Parathyroid adenoma (tissue), 2 donors: ENCODE measurements at regions not wholly inside any gene's neighbourhood (a gene's known extent, or its start where the extent isn't known, plus 50 kb on each side); places are given as distances from the start of the nearest gene placed in this dataset.

Experiments used
- H2AFZ ChIP-seq: fragments of 300-600 bp; sonication (generic); one replicate; pipeline ENCODE4 v1.7.0; 2017; ENCODE audit warnings: antibody characterized with exemption, mild to moderate bottlenecking
- H3K27ac ChIP-seq: fragments of 300-600 bp; sonication (generic); one replicate; pipeline ENCODE4 v1.7.0; 2017
- H3K27me3 ChIP-seq: fragments of 300-600 bp; sonication (generic); one replicate; pipeline ENCODE4 v1.7.0; 2017; ENCODE audit warnings: low read length; ENCODE audit not compliant: control insufficient read depth, insufficient read depth
- H3K36me3 ChIP-seq: fragments of 300-600 bp; sonication (generic); one replicate; pipeline ENCODE4 v1.7.0; 2017; ENCODE audit warnings: low read length; ENCODE audit not compliant: control insufficient read depth, insufficient read depth
- H3K4me1 ChIP-seq: fragments of 300-600 bp; sonication (generic); one replicate; pipeline ENCODE4 v1.7.0; 2017; ENCODE audit warnings: control low read depth
- H3K4me2 ChIP-seq: fragments of 300-600 bp; sonication (generic); one replicate; pipeline ENCODE4 v1.7.0; 2017; ENCODE audit warnings: low read length
- H3K4me3 ChIP-seq: fragments of 300-600 bp; sonication (generic); one replicate; pipeline ENCODE4 v1.7.0; 2017; ENCODE audit warnings: low read depth, low read length
- H3K79me2 ChIP-seq: fragments of 300-600 bp; sonication (generic); one replicate; pipeline ENCODE4 v1.7.0; 2017; ENCODE audit warnings: control low read depth
- H3K9ac ChIP-seq: fragments of 300-600 bp; sonication (generic); one replicate; pipeline ENCODE4 v1.7.0; 2017; ENCODE audit warnings: mild to moderate bottlenecking
- H3K9me3 ChIP-seq: fragments of 300-600 bp; sonication (generic); one replicate; pipeline ENCODE4 v1.7.0; 2017; ENCODE audit warnings: low read length; ENCODE audit not compliant: control insufficient read depth
- TF ChIP-seq, protein P1 (sequence below): fragments of 300-600 bp; sonication (generic); IDR thresholded peaks from one replicate; pipeline ENCODE4 v1.7.0; 2017; ENCODE audit warnings: antibody characterized with exemption, mild to moderate bottlenecking
- donor health status: primary hyperparathyroidism.

- Histone ChIP-seq H3K27ac (no peak overlapping the region), H3K36me3 (no peaks in the 10 kb centered on the region), H3K9ac (no peak overlapping the region), H3K79me2 (no peaks in the 10 kb centered on the region), H3K4me1 (no peaks in the 10 kb centered on the region), H3K27me3 (no peaks in the 10 kb centered on the region), H2AFZ (no peak overlapping the region), H3K9me3 (no peaks in the 10 kb centered on the region), H3K4me2 (no peak overlapping the region), H3K4me3 (no peak overlapping the region)
- TF ChIP-seq, protein P1, sequence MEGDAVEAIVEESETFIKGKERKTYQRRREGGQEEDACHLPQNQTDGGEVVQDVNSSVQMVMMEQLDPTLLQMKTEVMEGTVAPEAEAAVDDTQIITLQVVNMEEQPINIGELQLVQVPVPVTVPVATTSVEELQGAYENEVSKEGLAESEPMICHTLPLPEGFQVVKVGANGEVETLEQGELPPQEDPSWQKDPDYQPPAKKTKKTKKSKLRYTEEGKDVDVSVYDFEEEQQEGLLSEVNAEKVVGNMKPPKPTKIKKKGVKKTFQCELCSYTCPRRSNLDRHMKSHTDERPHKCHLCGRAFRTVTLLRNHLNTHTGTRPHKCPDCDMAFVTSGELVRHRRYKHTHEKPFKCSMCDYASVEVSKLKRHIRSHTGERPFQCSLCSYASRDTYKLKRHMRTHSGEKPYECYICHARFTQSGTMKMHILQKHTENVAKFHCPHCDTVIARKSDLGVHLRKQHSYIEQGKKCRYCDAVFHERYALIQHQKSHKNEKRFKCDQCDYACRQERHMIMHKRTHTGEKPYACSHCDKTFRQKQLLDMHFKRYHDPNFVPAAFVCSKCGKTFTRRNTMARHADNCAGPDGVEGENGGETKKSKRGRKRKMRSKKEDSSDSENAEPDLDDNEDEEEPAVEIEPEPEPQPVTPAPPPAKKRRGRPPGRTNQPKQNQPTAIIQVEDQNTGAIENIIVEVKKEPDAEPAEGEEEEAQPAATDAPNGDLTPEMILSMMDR: no peak
Observed at GRCh38 chr3:73695841-73696240, 71.1 kb upstream of the PDZRN3 start.

DNA sequence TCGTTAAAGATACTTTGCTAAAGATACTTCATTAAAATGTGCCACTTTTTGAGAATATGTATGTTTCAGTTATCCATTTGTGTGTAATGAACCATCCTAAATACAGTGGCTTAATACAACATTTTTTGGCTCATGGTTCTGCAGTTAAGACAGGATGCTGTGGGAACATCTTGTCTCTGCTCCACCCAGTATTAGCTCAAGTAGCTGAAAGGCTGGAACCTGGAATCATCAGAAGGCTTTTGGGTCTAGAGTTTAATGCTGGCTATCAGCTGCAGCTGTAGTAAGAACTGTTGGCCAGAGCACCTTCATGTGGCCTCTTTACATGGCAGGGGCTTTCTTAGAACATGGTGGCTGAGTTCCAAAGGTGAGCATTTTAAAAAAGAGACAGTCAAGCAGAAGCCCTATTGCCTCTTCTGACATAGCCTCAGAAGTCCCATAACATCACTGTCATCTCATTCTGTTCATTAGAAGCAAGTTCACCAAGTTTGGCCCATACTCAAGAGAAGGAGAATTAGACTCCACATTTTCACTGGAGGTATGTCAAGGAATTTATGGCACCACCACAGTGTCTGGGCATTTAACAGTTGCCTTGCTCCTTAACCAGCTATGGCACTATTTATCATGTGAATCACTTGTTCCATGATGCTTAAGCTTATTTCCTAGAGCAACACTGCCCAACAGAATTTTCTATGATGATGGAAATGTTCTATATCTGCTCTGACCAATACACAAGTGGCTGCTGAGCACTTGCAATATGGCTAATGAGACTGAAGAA lies 70.4 kb upstream of the PDZRN3 start:
- Histone ChIP-seq H3K4me1 (no peaks in the 10 kb centered on the region), H3K79me2 (no peaks in the 10 kb centered on the region), H3K27me3 (no peaks in the 10 kb centered on the region), H3K9ac (no peak overlapping the region), H3K27ac (no peak overlapping the region), H3K9me3 (no peaks in the 10 kb centered on the region), H3K36me3 (no peaks in the 10 kb centered on the region), H2AFZ (no peak overlapping the region), H3K4me2 (no peak overlapping the region), H3K4me3 (no peak overlapping the region)
- TF ChIP-seq, protein P1: no peak

DNA sequence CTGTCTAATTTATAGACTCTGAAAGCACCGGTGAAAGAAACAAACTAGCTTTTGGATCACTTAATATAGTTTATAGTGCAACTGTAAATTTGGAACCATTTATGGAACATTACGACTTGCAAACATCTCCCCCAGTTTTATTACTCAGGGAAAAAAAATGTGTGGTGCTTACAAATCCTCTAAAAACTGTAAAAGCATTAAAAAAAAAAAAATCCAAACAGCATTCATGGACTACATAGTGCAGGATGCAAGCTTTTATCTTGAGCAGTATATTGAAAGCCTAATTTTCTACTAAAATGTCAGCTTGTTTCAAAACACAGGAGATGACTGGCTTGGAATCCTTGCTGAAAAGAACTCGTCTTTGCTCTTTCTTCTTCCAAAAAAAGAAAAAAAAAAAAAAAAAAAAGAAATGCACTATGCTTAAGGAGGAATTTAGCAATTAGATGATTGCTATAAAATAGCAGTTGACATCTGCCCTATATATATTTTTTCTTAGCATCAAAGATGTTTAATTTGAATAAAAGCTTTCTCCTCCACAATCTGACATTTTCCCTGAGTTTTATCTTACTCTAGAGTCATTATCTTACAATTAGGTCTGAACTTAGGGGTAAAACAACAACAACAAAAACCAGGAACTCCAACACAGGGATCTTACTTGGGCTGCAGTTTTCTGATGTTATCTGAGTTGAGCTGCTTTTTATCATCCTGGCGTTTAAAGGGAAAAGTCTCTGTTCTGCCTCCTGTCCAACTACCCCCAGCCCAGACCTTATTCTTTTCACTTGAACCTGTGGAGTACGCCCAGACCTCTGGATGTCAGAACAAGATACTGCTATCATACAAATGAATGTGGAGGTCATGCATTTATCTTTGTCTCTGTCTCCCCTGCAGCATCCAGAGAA lies 62.6 kb upstream of the PDZRN3 start:
- Histone ChIP-seq H3K9ac (no peak overlapping the region), H3K27me3 (no peaks in the 10 kb centered on the region), H3K4me3 (no peak overlapping the region), H2AFZ (no peak overlapping the region), H3K4me1 (no peaks in the 10 kb centered on the region), H3K27ac (no peak overlapping the region), H3K36me3 (no peaks in the 10 kb centered on the region), H3K4me2 (no peak overlapping the region), H3K79me2 (no peaks in the 10 kb centered on the region), H3K9me3 (no peaks in the 10 kb centered on the region)
- TF ChIP-seq, protein P1: no peak

DNA sequence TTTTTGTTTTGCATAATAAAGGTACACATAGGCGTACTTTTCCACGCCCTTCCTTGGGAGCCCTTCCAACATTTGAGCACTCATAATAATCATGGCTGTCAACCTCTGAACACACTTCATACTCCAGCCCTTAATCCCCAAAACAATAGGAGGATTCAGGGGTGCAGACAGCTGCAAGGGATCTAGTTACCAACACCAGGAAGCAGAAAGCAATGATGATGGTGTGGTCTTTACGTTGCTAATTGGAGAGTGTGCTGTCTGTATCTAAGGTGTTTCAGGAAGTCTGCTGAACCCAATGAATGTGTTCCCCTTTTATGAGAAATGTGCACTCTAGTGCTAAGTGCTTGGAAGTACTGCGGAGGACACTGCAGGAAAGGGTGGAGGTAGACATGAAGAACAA lies 60.3 kb upstream of the PDZRN3 start:
- Histone ChIP-seq H3K27me3 (no peaks in the 10 kb centered on the region), H3K36me3 (no peaks in the 10 kb centered on the region), H3K9ac (no peak overlapping the region), H3K27ac (no peak overlapping the region), H2AFZ (no peak overlapping the region), H3K4me2 (no peak overlapping the region), H3K4me3 (no peak overlapping the region), H3K79me2 (no peaks in the 10 kb centered on the region), H3K4me1 (peaks cover 4% of the 10 kb centered on the region), H3K9me3 (no peaks in the 10 kb centered on the region)
- TF ChIP-seq, protein P1: no peak
